NT2/D1 (cell line): ENCODE measurements at regions not wholly inside any gene's neighbourhood (a gene's known extent, or its start where the extent isn't known, plus 50 kb on each side); places are given as distances from the start of the nearest gene placed in this dataset.
"Not testable (repeated sequence)": the region's sequence is repeated elsewhere in the genome, so short reads cannot be mapped to it uniquely, and the experiment has no call there.

Experiments
- SUZ12 ChIP-seq: IDR thresholded peaks from 2 replicates; pipeline ENCODE4 v1.6.1; 2011; ENCODE audit not compliant: insufficient read length, insufficient read depth; ENCODE audit errors: extremely low read depth
- YY1 ChIP-seq: IDR thresholded peaks from 2 replicates; pipeline ENCODE4 v1.6.1; 2011; ENCODE audit not compliant: insufficient read length, insufficient read depth
- ZNF274 ChIP-seq: IDR thresholded peaks from 2 replicates; pipeline ENCODE4 v1.6.1; 2011; ENCODE audit warnings: mild to moderate bottlenecking, low read depth, low read length

GRCh38 chrX:83749736-83750135, 111.2 kb upstream of the CYLC1 start:
- not testable (repeated sequence) for TF ChIP-seq ZNF274, YY1, SUZ12
